Cerebellar cortex (tissue), 1 donor: ENCODE measurements at regions not wholly inside any gene's neighbourhood (a gene's known extent, or its start where the extent isn't known, plus 50 kb on each side); places are given as distances from the start of the nearest gene placed in this dataset.

ENCODE experiments used
- DNase-seq: peaks from one replicate; pipeline ENCODE4 v3.0.0-alpha.2; 2015; ENCODE audit warnings: low spot score

DNA sequence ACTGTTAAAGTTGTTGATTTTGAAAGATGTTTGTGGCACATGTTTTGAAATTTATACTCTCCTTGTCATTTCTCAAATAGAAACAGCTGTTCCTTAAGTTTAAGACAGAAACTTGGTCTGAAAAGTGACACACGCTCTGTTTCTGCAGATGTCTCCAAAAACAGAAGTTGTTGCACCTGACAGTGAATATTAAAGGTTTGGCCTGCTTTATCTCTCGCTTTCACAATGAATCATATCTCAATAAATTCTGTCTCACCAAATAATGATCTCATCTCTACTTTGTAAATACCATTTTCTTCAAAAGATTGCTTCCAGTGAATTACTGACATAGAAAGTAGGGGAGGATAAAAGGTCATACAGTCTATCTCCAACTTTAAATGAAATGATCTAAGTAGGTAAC lies 294.9 kb upstream of the SYT4 start:
- DNase-seq, result no peak

DNA sequence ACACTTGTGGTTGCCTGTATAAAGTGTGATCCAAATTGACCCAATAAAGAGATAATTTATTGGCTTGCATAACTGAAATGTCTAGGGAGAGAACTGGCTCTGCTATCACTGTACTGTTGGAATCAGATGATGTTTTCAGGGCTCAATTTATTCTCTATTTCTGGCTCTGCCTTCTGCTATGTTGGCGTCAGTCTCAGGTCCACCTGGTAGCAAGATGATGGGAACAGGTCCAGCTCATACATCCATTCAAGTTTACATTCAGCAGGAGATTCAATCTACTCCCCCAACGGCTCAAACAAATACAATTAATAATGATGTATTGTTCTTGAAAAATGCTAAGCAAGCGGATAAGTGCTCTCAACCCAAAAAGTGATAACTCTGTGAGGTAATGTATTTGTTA lies 297.7 kb upstream of the SYT4 start:
- DNase-seq, result peak; percentile 91

DNA sequence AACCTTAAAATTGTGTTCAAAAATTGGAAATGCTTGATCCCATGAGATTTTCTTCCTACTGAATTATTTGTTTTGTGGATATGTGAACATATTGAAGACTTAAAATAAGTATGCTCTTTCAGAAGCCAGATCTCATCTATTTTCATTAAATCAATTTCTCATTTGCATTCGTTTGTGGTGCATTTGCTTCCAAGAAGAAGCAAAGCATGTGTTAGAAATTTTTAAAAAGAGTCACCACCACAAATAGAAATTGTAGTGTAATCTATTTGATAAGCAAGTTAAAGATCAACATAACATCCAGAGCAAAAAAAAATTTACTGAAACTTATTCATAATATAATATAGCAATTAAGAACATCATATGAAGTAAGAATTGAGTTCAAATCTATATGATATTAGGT lies 300.9 kb upstream of the SYT4 start:
- DNase-seq, result no peak

DNA sequence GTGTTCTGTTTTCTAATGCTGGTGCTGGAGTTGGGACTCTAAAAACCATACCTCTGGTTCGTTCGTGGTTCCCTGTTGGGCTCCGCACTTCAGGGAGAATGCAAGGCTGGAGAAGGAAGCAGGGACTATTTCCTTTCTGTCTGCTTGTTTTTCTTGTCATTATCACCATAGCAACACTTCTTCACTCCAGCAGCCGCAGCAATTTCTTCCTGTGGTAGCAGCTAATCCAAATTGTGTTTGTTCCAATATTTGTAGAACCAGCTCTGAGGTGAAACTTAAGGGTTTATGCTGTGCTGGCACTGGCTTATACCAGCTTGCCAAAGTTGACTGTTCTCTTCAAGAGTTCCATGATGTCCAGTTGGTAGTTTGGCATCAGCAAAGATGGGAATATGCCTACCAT lies 301.4 kb upstream of the SYT4 start:
- DNase-seq, result peak; percentile 78

DNA sequence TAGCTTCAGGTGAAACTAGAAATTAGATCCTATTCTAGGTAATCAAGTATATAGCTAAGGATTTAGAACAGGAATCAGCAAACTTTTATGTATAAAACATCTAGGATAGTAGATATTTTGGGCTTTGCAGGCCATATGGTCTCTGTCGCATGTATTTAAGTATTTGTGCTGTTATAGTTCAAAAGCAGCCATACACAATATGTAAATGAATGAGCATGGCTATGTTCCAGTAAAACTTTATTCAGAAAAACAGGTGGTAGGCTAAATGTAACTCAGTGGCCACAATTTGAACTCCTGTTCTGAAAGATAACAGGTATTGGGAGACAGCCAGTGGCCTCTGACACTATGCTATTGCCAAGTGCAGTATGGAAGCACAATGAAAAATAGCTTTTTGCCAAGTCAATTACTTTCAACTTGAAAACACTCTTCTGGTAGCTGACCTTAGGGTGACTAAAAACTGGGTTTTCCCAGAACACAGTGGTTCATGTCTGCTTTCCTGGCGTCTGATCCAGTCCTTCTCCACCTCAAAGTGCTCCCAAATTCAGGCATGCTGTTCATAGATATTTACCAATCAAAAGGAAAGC lies 304.7 kb upstream of the SYT4 start:
- no peak for DNase-seq

DNA sequence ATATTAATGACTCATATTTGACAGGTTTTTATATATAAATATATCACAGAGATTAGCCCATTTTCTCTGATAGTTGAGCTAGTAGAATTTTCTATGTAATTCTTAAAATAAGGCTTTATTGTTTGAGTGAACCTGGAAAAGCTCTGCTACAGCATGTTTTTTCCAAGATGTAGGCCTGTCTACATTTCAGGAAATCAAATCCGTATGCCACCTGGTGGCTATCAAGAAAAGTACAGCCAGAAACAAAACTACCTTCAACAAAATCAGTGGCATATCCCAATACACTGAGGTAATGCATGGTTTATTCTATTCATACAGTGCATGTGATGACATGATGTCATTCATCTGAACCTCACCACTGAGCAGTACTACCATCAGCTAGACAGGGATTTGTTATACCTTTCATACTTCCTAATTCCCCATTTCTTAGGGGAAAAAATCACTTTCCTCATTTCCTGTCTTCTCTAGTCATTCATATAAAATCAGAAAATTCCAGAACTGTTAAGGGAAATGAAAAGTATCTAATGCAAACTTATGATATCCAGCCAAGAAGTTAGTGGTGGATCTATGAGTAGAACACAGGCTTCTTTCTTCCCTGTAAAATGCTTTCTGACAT lies 310.4 kb upstream of the SYT4 start:
- peak; percentile 74 for DNase-seq

DNA sequence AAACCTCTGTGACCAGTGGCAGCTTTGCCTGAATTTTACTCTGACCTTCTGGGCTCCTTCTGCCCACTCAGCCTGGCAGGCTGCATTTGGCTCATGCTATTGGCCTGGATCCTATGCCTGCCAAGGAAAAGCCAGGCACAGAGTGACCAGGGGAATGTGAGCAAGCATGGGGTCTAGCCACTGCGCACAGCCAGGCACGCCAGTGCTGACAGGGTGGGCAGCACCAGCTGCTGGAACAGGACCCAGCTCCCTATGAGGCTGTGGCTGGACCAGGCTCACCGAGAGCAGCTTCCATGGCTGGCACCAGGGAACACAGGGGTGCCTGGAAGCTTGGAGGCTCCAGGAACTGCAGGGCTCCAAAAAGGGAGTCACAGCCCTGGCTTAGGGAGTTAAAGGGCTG lies 311.5 kb upstream of the SYT4 start:
- DNase-seq, result peak; percentile 65

DNA sequence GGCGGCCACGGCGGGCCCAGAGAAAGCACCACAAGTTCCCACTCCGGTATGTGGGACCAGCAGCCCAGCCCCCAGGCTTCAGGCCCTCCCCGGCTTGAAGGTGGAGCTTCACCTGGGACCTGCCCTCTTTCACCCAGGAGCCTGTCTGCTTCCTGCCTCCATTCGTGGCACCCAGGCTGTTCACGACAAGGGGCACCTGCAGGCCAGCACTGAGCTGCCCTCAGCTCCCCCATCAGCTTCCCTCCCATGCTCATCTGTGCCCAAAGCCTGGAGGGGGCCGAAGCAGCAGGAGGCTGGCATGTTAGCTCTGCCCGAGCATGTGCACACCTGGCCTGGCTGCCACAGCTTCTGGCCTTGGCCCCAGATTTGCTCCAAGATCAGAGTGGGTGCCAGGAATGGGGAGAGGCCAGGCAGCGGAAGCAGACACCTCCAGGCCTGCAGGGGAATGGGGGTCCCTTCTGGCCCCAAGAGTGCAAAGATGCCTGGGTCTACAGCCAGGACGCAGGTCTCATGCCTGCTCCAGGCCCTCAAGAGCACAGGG lies 312.4 kb upstream of the SYT4 start:
- no peak for DNase-seq

DNA sequence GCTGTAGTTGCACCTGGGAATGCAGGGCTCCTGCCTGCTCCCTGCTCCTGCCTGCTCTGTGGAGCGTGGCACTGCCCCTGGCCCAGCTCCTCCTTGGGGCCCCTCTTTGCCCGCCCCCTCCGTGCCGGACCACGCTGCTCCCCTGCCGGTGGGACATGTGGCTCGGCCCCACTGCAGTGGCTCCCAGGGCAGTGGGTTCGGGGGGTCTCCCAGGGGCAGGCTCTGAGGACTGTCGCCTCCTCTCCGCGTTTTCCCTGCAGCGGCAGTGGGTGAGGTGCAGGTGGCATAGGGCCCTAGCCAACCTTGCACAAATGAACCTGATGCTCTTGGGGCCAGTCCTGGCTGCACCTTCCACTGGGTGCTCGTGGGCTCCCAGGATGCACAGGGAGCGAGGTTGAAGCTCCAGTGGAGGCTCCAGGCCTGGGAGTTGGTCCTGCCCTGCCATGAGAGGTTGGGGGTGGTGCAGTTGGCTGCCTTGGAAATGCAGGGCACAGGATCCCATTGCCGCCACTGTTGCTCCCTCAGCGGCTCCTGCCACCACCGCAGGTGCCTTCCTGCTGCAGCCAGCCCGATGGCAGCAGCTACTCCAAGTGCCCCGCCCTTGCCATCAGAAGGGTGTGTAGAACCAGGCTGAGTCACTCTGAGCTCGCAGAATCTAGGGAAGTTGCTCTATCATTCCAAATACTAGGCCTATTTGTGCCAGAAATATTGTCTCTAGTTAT lies 313.1 kb upstream of the SYT4 start:
- no peak for DNase-seq

DNA sequence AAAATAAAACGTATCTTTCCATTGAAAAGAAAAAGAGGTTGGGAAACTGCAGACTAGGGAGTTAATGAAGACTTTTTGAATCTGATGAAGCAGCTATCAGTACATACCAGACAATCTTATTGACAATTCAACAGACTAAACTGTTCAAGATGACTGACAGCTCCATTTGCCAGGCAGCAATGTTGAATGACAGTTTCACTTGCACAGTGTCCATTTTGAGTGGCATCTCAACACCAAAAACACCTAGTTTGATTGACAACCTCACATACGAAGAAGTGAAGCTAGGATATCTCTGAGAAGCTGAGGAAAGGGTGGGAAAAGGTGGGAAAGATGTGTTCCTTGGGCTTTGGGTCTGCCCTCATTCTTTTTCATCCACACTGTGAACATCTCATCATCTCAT lies 315.0 kb upstream of the SYT4 start:
- DNase-seq, result no peak

DNA sequence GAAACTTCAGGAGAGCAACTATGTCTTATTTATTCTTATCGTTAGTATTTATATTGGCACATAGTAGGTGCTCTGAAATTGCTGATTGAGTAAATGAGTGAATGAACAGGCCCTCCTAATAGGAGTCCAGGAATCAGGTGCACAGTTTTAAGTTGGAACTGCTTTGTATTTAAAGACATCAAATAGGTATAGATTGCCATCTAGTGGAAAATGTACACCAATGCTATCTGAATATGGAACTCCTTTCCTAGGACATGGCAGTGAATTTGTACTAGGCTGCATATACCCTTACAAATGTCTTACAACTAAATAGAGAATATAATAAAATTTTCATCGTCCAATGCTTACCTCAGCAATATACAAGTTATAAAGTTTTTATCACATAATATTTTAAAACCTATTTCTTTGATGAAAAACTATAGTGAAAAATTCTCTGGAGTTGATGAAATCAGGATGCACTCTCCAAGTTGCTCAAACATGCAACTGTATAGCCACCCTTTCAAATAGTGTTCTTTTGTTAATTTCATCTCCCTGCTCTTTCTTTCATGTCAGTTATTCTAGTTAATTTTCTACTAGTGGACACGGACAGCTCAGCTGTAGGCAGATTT lies 318.9 kb upstream of the SYT4 start:
- DNase-seq, result peak; percentile 73

DNA sequence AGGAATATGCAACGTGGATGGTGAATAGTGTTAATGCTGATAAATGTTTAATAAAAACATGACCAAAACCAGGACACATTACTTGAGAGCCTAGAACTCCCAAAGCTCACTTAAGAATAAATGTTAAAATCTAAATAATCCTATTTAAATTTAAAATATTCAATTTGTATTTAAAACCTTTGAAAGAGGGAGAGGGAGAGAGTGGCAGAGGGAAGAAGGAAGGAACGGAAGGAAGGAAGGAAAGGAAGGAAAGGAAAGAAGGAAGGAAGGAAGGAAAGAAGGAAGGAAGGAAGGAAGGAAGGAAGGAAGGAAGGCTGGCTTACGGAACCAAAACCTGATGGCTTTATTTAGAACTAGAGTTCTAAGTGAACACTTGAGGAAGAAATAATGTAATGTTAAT lies 324.1 kb upstream of the SYT4 start:
- no peak for DNase-seq

DNA sequence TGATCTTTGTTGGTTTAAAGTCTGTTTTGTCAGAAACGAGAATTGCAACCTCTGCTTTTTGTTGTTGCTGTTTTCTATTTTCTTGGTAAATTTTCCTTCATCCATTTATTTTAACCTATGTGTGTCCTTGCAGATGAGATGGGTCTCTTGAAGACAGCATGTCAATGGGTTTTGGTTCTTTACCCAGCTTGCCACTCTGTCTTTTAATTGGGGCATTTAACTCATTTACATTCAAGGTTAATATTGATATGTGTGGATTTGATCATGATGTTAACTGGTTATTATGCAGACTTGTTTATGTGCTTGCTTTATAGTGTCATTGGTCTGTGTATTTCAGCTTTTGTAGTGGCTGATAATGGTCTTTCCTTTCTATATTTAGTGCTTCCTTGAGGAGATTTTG lies 327.9 kb upstream of the SYT4 start:
- DNase-seq, result no peak

DNA sequence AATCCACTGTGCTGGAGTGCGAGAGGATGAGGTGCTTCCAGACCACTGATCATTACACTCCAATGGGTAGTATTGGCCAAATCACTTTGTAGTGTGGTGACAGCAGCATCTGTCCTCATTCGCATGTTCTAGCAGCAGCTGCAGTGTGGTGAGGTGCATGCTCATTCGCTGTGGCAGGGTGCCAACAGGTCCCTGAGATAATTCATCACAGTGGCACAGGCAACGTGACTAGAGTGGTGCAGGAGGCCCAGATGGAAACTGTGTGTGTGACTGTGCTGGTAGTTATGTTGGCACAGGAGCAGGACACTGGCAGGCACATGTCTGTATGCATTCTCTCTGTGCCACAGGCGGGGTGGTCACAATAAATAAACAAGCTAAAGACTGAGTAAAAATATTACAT lies 329.5 kb upstream of the SYT4 start:
- no peak for DNase-seq

DNA sequence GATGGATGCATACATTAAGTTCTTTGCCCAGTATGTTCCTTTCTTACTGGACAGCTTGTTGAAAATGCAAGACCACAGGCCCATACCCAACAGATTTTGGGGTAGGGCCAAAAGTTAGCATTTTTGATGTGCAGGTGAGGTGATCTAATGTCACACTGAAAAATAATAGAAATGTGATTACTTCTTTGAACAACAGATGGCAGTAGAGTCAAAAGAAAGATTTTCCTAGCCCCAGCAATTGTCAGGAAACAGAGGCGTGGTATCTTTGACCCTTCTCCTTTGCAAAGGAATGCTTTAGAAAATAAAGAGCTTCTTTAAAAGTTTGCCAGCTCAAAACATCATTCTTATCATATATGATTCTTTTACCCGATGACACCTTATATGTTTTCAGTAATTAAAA lies 343.6 kb upstream of the SYT4 start:
- peak; percentile 44 for DNase-seq

DNA sequence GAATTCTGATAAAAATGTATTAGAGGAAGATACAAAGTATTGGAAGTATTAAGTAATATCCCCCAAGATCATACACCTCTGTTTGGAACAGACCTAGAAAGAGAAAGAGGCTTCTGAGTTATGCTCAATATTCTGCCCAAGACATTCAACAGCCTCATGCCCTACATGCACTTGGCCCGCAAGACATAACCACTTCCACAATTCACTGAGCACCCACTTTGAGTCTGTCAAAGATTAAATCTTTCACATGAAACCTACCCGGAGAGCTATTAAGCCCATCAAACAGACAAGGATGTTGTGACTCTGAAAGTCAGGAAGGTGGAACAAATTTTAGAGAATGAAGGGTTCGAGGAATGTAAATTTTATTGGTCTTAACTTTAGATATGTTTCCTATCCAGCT lies 344.7 kb upstream of the SYT4 start:
- DNase-seq, result no peak

DNA sequence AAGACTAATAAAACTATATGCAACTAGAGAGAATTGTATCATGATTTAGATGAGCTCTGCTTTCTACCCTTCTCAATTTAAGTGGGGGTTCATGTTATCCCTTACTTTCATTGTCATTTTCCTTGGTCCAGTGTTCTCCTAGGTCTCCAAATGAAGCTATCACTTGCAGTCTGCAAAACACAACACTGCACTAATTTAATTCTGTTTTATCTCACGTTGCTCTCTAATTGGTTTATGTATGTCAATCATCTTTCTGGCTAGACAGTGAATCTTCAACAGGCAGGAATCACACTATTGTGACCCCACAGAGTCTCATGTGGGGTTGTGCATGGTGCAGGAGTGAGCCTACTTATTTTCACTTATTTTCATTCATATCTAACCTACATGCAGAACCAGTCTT lies 348.3 kb upstream of the SYT4 start:
- no peak for DNase-seq

DNA sequence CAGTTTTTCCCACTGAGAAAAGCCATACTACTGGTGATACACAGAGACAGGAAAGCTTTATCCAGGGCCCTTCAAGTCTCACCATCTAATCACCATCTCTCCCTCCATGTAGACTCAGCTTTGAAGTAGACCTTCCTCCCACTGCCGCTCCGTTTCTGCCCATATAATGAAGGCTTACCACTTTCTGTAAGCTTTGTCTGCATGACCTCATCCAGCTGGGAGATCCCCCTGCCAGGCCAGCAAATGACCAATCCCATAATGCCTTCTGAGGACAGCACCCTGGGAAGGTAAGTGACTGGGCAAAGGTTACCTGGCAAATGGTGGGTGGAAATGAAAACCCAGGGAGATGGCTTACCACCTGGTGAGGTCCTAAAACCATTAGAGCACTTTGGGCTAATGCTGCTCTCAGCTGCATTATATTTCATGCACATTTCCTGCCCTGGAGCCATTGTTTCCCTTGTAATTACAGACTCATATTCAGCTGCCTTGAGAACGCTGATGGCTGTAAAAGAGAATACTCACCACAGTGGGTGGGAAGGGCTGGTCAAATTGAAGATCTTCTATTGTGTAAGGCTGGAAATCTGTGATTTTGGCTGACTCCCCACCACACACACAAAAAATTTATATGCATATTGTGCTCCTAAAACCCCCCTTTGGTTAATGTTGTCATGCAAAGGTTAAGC lies 350.7 kb upstream of the SYT4 start:
- DNase-seq, result no peak

DNA sequence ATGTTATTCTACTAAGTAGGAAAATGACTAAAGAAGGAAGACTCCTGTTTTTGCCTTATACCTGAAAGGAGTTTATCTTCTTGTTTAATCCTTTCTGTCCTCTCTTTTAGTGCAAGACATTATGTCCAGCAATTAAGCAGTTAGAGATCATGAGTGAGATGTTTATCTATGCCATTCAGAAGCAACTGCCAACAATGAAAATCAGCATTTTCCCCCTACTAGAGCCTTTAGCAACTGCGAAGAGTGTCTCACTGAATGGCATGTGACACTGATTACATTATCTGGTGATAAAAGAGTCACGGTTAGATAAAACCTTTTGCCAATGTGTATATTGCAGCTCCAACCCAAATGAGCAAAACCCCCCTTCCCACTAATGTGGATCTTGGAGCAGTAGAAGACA lies 357.7 kb upstream of the SYT4 start:
- no peak for DNase-seq

DNA sequence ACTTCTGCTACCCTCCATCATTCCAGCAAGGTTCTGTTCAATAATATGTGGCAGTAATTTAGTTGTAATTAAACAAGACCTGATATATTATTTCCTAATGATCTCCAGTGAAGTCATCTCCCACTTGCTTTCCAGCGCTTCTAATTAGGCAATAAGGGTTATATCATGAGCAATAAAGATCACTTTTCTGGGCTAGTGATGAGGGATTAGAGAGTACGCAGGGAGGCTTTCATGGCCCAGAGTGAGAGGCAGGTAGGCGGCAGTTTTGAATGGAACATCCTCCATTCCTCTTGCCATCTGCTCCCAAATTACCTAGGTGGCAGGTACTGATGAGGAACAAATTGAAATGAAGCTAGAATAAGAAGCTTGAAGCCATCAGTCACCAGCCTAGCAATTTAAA lies 358.1 kb upstream of the SYT4 start:
- DNase-seq, result no peak

DNA sequence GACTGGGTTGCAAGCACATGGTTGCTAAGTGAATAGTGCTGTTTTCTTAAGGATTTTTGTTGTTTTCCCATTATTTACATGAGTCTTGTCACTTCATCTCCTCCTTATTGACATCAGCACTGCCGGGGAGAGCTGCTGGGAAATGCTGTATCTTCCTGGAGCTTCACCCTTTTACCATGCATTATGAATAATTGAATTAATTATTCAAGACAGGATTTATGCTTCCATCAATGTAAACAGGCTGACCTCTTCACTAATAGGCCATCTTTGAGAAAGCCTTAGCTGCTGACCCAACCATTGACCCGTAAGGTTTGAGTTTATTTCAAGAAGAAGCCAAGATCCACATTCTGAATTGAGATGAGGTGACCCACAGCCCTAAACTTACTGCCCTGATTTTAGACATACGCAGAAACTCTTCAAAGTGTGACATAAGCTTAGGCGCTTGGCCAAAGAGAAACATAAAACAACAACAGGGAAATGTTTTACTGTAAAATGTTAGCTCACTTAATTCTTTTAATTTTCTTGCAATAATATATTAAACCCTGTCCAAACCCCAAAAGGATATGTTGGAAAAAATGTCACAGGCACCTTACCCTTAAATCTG lies 365.5 kb upstream of the SYT4 start:
- DNase-seq, result no peak

DNA sequence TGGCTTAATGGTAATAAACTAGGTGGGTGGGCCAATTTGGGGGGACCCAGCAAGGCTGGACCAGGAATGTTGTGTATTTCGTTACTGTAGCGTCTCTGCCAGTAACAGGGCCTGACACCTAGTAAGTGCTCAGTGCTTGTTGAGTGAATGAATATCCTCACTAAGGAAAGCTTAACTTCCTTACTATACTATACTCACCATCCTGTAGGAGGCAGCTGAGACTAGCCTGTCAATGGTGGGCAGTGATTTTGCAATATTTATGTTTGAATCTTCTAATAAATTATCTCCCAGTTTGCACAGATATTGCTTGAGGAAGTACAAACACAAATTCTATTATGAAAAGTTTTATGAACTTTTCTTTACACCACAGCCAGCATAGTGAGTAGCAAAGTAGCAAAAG lies 370.7 kb upstream of the SYT4 start:
- no peak for DNase-seq
